PC-9 (cell line): ENCODE measurements at regions not wholly inside any gene's neighbourhood (a gene's known extent, or its start where the extent isn't known, plus 50 kb on each side); places are given as distances from the start of the nearest gene placed in this dataset.

Experiments used
- BruUV-seq: library from RNA; stranded (reverse); fragments of 400-500 nt; replicated peaks from 2 replicates; lab custom pipeline; 2021; lab: Mats Ljungman, UMichigan
- CTCF ChIA-PET: fragments of 300-600 bp; sonication (Branson Sonifier 250); formaldehyde crosslinking; loops from one replicate; lab custom pipeline; 2022; ENCODE audit warnings: antibody characterized with exemption; lab: Charles Lee
- POLR2A ChIA-PET: fragments of 300-600 bp; sonication (Branson Sonifier 250); formaldehyde crosslinking; loops from one replicate; lab custom pipeline; 2022; ENCODE audit warnings: antibody characterized with exemption; ENCODE audit not compliant: unreplicated experiment; lab: Charles Lee
- DNase-seq, 2 experiments: peaks; one replicate each; pipeline versions ENCODE4 v3.0.0 to v3.0.0-alpha.2; 2015 to 2022; ENCODE audit warnings: mixed read lengths in 1 of 2
- H2AFZ ChIP-seq: fragments of 200-600 bp; sonication (generic); 2 replicates; pipeline ENCODE4 v1.8.1; 2017; ENCODE audit warnings: antibody characterized with exemption
- H3F3A ChIP-seq: fragments of 200-600 bp; sonication (generic); 2 replicates; pipeline ENCODE4 v1.8.1; 2017; ENCODE audit warnings: antibody characterized with exemption, mild to moderate bottlenecking, low read depth; ENCODE audit not compliant: insufficient read depth
- H3K27ac ChIP-seq: fragments of 200-600 bp; sonication (generic); 2 replicates; pipeline ENCODE4 v1.6.1; 2016; ENCODE audit warnings: mixed run types
- H3K27me3 ChIP-seq: fragments of 200-600 bp; sonication (generic); 2 replicates; pipeline ENCODE4 v1.6.1; 2016; ENCODE audit warnings: low read depth, mixed run types; ENCODE audit not compliant: insufficient read depth
- H3K36me3 ChIP-seq: fragments of 200-600 bp; sonication (generic); 2 replicates; pipeline ENCODE4 v1.6.1; 2016; ENCODE audit warnings: low read depth, mixed run types
- H3K4me1 ChIP-seq: fragments of 200-600 bp; sonication (generic); replicated peaks from 2 replicates; pipeline ENCODE4 v1.6.1; 2016; ENCODE audit warnings: mixed run types; ENCODE audit not compliant: insufficient read depth
- H3K4me2 ChIP-seq: fragments of 200-600 bp; sonication (generic); 2 replicates; pipeline ENCODE4 v1.6.1; 2017; ENCODE audit warnings: mixed run types
- H3K4me3 ChIP-seq: fragments of 200-600 bp; sonication (generic); 2 replicates; pipeline ENCODE4 v1.6.1; 2016; ENCODE audit warnings: mixed run types
- H3K79me2 ChIP-seq: fragments of 200-600 bp; sonication (generic); 2 replicates; pipeline ENCODE4 v1.6.1; 2017; ENCODE audit warnings: low read depth, mixed run types
- H3K9me2 ChIP-seq: fragments of 200-600 bp; sonication (generic); 2 replicates; pipeline ENCODE4 v1.8.1; 2017; ENCODE audit warnings: mild to moderate bottlenecking; ENCODE audit not compliant: insufficient read depth
- H3K9me3 ChIP-seq: fragments of 200-600 bp; sonication (generic); 2 replicates; pipeline ENCODE4 v1.8.1; 2016; ENCODE audit warnings: low read depth; ENCODE audit not compliant: insufficient read depth
- H4K20me1 ChIP-seq: fragments of 200-600 bp; sonication (generic); 2 replicates; pipeline ENCODE4 v1.8.1; 2017; ENCODE audit not compliant: insufficient read depth
- CTCF ChIP-seq: fragments of 200-600 bp; sonication (generic); conservative IDR thresholded peaks from 2 replicates; pipeline ENCODE4 v1.6.1; 2017; ENCODE audit warnings: mixed run types, antibody characterized with exemption, mild to moderate bottlenecking, moderate library complexity
- EZH2 ChIP-seq: fragments of 200-600 bp; sonication (generic); IDR thresholded peaks from 2 replicates; pipeline ENCODE4 v1.8.0; 2017; ENCODE audit warnings: antibody characterized with exemption, low read depth
- intact Hi-C: fragments of 100-400 bp; cut with micrococcal nuclease; formaldehyde crosslinking; loops from one replicate; pipeline ENCODE4 v1.10.0; 2022; ENCODE audit not compliant: unreplicated experiment

- no peaks in the 10 kb centered on the region for H3K4me1 ChIP-seq
- no TSS peak for BruUV-seq
- no peak overlapping the region for H3K4me2 ChIP-seq
- ChIA-PET CTCF (no interaction called here), POLR2A (no interaction called here)
- TF ChIP-seq CTCF (no peak), EZH2 (no peak)
- no peaks in the 10 kb centered on the region for H4K20me1 ChIP-seq
- peaks cover 78% of the 10 kb centered on the region for H3K27me3 ChIP-seq
- H3F3A ChIP-seq: no peaks in the 10 kb centered on the region
- H3K79me2 ChIP-seq: no peaks in the 10 kb centered on the region
- no peak overlapping the region for H3K4me3 ChIP-seq
- no peak overlapping the region for H3K27ac ChIP-seq
- H3K36me3 ChIP-seq: no peaks in the 10 kb centered on the region
- no peak overlapping the region for H2AFZ ChIP-seq
- intact Hi-C loops: no loop called here
- no peak for DNase-seq
- H3K9me2 ChIP-seq: no peaks in the 10 kb centered on the region
- H3K9me3 ChIP-seq: no peaks in the 10 kb centered on the region
Observed at GRCh38 chr6:15730442-15730841, 67.6 kb upstream of the DTNBP1 start.

GRCh38 chr6:15722731-15723130 is 59.9 kb upstream of the DTNBP1 start:
- DNase-seq: no peak
- Histone ChIP-seq H3K4me2 (no peak overlapping the region), H3K9me2 (0 out of 2 replicates have a peak, but pooled peaks cover 5% of the 10 kb centered on the region), H3K4me1 (no peaks in the 10 kb centered on the region), H3F3A (no peaks in the 10 kb centered on the region), H3K9me3 (no peaks in the 10 kb centered on the region), H2AFZ (no peak overlapping the region), H3K27ac (no peak overlapping the region), H3K36me3 (no peaks in the 10 kb centered on the region), H4K20me1 (no peaks in the 10 kb centered on the region), H3K79me2 (no peaks in the 10 kb centered on the region), H3K27me3 (peaks cover 62% of the 10 kb centered on the region), H3K4me3 (no peak overlapping the region)
- POLR2A ChIA-PET: no interaction called here
- intact Hi-C loops: no loop called here
- CTCF ChIA-PET: no interaction called here
- BruUV-seq: no TSS peak
- TF ChIP-seq EZH2: no peak
- no peak for TF ChIP-seq CTCF

GRCh38 chr6:15716889-15717288 is 54.1 kb upstream of the DTNBP1 start:
- CTCF ChIA-PET: no interaction called here
- DNase-seq: no peak
- Histone ChIP-seq H3F3A (no peaks in the 10 kb centered on the region), H4K20me1 (no peaks in the 10 kb centered on the region), H3K9me2 (0 out of 2 replicates have a peak, but pooled peaks cover 5% of the 10 kb centered on the region), H3K4me3 (no peak overlapping the region), H3K36me3 (no peaks in the 10 kb centered on the region), H3K79me2 (no peaks in the 10 kb centered on the region), H3K27ac (no peak overlapping the region), H3K9me3 (no peaks in the 10 kb centered on the region), H3K27me3 (peaks cover 76% of the 10 kb centered on the region), H3K4me1 (no peaks in the 10 kb centered on the region), H2AFZ (no peak overlapping the region), H3K4me2 (no peak overlapping the region)
- POLR2A ChIA-PET: no interaction called here
- intact Hi-C loops: no loop called here
- TF ChIP-seq EZH2 (no peak), CTCF (no peak)
- BruUV-seq: no TSS peak
